WTC11 (cell line): ENCODE measurements at regions not wholly inside any gene's neighbourhood (a gene's known extent, or its start where the extent isn't known, plus 50 kb on each side); places are given as distances from the start of the nearest gene placed in this dataset.

Experiments used
- ATAC-seq: fragments of 200-7000 bp; cut with Tn5 transposase; 2 replicates; pipeline ENCODE4 v1.10.0; 2021; ENCODE audit warnings: mild to moderate bottlenecking, moderate library complexity
- CTCF ChIA-PET: fragments of 300-600 bp; sonication (Branson Sonifier 250); formaldehyde crosslinking; loops from one replicate; lab custom pipeline; 2021; ENCODE audit warnings: antibody characterized with exemption; lab: Charles Lee
- POLR2A ChIA-PET: fragments of 350-600 bp; sonication (Branson Sonifier 250); formaldehyde crosslinking; loops from one replicate; lab custom pipeline; 2021; ENCODE audit warnings: antibody characterized with exemption; lab: Charles Lee
- DNase-seq: peaks from one replicate; pipeline ENCODE4 v3.0.0; 2021; ENCODE audit warnings: low spot score
- H3K27ac Mint-ChIP-seq: 2 replicates; pipeline ENCODE4 v1.8.0; 2021; ENCODE audit warnings: mixed read lengths
- H3K27me3 Mint-ChIP-seq: 2 replicates; pipeline ENCODE4 v1.8.0; 2021; ENCODE audit warnings: low read depth, mild to moderate bottlenecking, moderate library complexity, mixed read lengths
- H3K36me3 Mint-ChIP-seq: 2 replicates; pipeline ENCODE4 v1.8.0; 2021; ENCODE audit warnings: mixed read lengths
- H3K4me1 Mint-ChIP-seq: 2 replicates; pipeline ENCODE4 v1.8.0; 2022; ENCODE audit warnings: mixed read lengths
- H3K4me3 Mint-ChIP-seq: 2 replicates; pipeline ENCODE4 v1.8.0; 2021; ENCODE audit warnings: mild to moderate bottlenecking, moderate library complexity, mixed read lengths
- H3K9me3 Mint-ChIP-seq: 2 replicates; pipeline ENCODE4 v1.8.0; 2021; ENCODE audit warnings: mixed read lengths
- CREM ChIP-seq: sonication (generic); formaldehyde crosslinking; IDR thresholded peaks from 2 replicates; pipeline ENCODE4 v1.8.1; 2022; ENCODE audit warnings: mild to moderate bottlenecking, missing genetic modification reagents, moderate library complexity
- ETV6 ChIP-seq: sonication (generic); formaldehyde crosslinking; IDR thresholded peaks from 2 replicates; pipeline ENCODE4 v1.8.1; 2022; ENCODE audit warnings: mild to moderate bottlenecking, missing genetic modification reagents
- GABPB1 ChIP-seq: sonication (generic); formaldehyde crosslinking; IDR thresholded peaks from 2 replicates; pipeline ENCODE4 v1.8.1; 2023; ENCODE audit warnings: mild to moderate bottlenecking, missing genetic modification reagents
- HMGA2 ChIP-seq: fragments of 250-450 bp; sonication (Bioruptor Pico); IDR thresholded peaks from 2 replicates; pipeline ENCODE4 v1.4.0; 2021; ENCODE audit warnings: mild to moderate bottlenecking, moderate library complexity
- NFYB ChIP-seq: sonication (generic); formaldehyde crosslinking; conservative IDR thresholded peaks from 2 replicates; pipeline ENCODE4 v1.8.0; 2022; ENCODE audit warnings: low read depth, missing genetic modification reagents
- SMAD4 ChIP-seq: sonication (generic); formaldehyde crosslinking; IDR thresholded peaks from 2 replicates; pipeline ENCODE4 v1.8.0; 2022; ENCODE audit warnings: mild to moderate bottlenecking, missing genetic modification reagents
- SOX15 ChIP-seq: fragments of 250-450 bp; sonication (Bioruptor Pico); IDR thresholded peaks from 2 replicates; pipeline ENCODE4 v1.9.0; 2021; ENCODE audit warnings: mild to moderate bottlenecking
- SP1 ChIP-seq: sonication (generic); formaldehyde crosslinking; conservative IDR thresholded peaks from 2 replicates; pipeline ENCODE4 v1.8.1; 2022; ENCODE audit warnings: missing genetic modification reagents
- ZNF219 ChIP-seq: sonication (generic); formaldehyde crosslinking; IDR thresholded peaks from 2 replicates; pipeline ENCODE4 v1.8.0; 2023; ENCODE audit warnings: missing genetic modification reagents, mild to moderate bottlenecking, borderline replicate concordance
- ZNF263 ChIP-seq: sonication (generic); formaldehyde crosslinking; IDR thresholded peaks from 2 replicates; pipeline ENCODE4 v1.8.1; 2022; ENCODE audit warnings: low read depth, mild to moderate bottlenecking, moderate library complexity, missing genetic modification reagents
- ZNF317 ChIP-seq: sonication (generic); formaldehyde crosslinking; IDR thresholded peaks from 2 replicates; pipeline ENCODE4 v1.8.1; 2023; ENCODE audit warnings: low read depth, mild to moderate bottlenecking, moderate library complexity, missing genetic modification reagents, borderline replicate concordance
- TF ChIP-seq, protein P1 (sequence below): fragments of 200-600 bp; IDR thresholded peaks from 2 replicates; pipeline ENCODE4 v1.8.0; 2022; ENCODE audit warnings: antibody characterized with exemption
- TF ChIP-seq, protein P2 (sequence below): fragments of 250-450 bp; sonication (Bioruptor Pico); IDR thresholded peaks from 2 replicates; pipeline ENCODE4 v1.9.0; 2021; ENCODE audit warnings: mild to moderate bottlenecking
- TF ChIP-seq, protein P3 (sequence below): fragments of 250-450 bp; sonication (Bioruptor Pico); IDR thresholded peaks from 2 replicates; pipeline ENCODE4 v2.1.2; 2022; ENCODE audit warnings: mild to moderate bottlenecking, moderate library complexity
- TF ChIP-seq, protein P4 (sequence below): sonication (generic); formaldehyde crosslinking; conservative IDR thresholded peaks from 2 replicates; pipeline ENCODE4 v1.8.1; 2023; ENCODE audit warnings: mild to moderate bottlenecking, low read depth, missing genetic modification reagents, moderate library complexity
- TF ChIP-seq, protein P5 (sequence below): fragments of 250-450 bp; sonication (Bioruptor Pico); conservative IDR thresholded peaks from 2 replicates; pipeline ENCODE4 v1.9.0; 2021; ENCODE audit warnings: mild to moderate bottlenecking
- TF ChIP-seq, protein P6 (sequence below): sonication (generic); formaldehyde crosslinking; IDR thresholded peaks from 2 replicates; pipeline ENCODE4 v1.8.1; 2022; ENCODE audit warnings: missing genetic modification reagents, borderline replicate concordance
- TF ChIP-seq, protein P7 (sequence below): sonication (generic); formaldehyde crosslinking; IDR thresholded peaks from 2 replicates; pipeline ENCODE4 v1.8.1; 2023; ENCODE audit warnings: mild to moderate bottlenecking, moderate library complexity, missing genetic modification reagents

DNA sequence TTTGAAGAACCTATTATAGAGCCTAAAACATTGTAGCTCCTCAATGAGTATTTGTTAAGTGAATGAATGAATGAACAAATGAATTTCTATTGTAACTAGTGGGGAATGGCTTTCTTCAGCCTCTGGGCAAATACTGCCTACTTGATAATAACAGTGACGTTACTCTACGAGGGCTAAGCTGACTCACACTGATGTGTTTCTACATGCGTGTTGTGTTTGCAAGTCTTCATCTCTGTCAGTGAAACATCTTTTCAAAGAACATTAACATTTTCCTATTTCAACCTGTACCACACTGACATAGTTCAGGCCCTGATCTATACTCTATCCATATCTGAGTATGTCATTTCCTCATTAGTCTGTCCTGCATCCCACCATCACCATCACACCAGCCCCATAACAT is 319.9 kb upstream of the ACVR2A start:
- POLR2A ChIA-PET = no interaction called here
- DNase-seq = no peak
- Mint-ChIP-seq H3K4me3 (no peak overlapping the region), H3K27ac (no peak overlapping the region), H3K27me3 (no peaks in the 10 kb centered on the region), H3K4me1 (peaks cover 8% of the 10 kb centered on the region), H3K36me3 (no peaks in the 10 kb centered on the region), H3K9me3 (peaks cover 8% of the 10 kb centered on the region)
- no peak for TF ChIP-seq ZNF317 (CRISPR knock-in tag)
- no peak for TF ChIP-seq ZNF263
- TF ChIP-seq ZNF219 = no peak
- TF ChIP-seq, protein P1, sequence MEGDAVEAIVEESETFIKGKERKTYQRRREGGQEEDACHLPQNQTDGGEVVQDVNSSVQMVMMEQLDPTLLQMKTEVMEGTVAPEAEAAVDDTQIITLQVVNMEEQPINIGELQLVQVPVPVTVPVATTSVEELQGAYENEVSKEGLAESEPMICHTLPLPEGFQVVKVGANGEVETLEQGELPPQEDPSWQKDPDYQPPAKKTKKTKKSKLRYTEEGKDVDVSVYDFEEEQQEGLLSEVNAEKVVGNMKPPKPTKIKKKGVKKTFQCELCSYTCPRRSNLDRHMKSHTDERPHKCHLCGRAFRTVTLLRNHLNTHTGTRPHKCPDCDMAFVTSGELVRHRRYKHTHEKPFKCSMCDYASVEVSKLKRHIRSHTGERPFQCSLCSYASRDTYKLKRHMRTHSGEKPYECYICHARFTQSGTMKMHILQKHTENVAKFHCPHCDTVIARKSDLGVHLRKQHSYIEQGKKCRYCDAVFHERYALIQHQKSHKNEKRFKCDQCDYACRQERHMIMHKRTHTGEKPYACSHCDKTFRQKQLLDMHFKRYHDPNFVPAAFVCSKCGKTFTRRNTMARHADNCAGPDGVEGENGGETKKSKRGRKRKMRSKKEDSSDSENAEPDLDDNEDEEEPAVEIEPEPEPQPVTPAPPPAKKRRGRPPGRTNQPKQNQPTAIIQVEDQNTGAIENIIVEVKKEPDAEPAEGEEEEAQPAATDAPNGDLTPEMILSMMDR = no peak
- TF ChIP-seq, protein P2, sequence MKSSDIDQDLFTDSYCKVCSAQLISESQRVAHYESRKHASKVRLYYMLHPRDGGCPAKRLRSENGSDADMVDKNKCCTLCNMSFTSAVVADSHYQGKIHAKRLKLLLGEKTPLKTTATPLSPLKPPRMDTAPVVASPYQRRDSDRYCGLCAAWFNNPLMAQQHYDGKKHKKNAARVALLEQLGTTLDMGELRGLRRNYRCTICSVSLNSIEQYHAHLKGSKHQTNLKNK (CRISPR knock-in tag) = no peak
- TF ChIP-seq, protein P3, sequence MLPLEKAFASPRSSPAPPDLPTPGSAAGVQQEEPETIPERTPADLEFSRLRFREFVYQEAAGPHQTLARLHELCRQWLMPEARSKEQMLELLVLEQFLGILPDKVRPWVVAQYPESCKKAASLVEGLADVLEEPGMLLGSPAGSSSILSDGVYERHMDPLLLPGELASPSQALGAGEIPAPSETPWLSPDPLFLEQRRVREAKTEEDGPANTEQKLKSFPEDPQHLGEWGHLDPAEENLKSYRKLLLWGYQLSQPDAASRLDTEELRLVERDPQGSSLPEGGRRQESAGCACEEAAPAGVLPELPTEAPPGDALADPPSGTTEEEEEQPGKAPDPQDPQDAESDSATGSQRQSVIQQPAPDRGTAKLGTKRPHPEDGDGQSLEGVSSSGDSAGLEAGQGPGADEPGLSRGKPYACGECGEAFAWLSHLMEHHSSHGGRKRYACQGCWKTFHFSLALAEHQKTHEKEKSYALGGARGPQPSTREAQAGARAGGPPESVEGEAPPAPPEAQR (CRISPR knock-in tag) = no peak
- TF ChIP-seq, protein P4, sequence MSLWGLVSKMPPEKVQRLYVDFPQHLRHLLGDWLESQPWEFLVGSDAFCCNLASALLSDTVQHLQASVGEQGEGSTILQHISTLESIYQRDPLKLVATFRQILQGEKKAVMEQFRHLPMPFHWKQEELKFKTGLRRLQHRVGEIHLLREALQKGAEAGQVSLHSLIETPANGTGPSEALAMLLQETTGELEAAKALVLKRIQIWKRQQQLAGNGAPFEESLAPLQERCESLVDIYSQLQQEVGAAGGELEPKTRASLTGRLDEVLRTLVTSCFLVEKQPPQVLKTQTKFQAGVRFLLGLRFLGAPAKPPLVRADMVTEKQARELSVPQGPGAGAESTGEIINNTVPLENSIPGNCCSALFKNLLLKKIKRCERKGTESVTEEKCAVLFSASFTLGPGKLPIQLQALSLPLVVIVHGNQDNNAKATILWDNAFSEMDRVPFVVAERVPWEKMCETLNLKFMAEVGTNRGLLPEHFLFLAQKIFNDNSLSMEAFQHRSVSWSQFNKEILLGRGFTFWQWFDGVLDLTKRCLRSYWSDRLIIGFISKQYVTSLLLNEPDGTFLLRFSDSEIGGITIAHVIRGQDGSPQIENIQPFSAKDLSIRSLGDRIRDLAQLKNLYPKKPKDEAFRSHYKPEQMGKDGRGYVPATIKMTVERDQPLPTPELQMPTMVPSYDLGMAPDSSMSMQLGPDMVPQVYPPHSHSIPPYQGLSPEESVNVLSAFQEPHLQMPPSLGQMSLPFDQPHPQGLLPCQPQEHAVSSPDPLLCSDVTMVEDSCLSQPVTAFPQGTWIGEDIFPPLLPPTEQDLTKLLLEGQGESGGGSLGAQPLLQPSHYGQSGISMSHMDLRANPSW = no peak
- no peak for TF ChIP-seq GABPB1 (CRISPR knock-in tag)
- TF ChIP-seq, protein P5, sequence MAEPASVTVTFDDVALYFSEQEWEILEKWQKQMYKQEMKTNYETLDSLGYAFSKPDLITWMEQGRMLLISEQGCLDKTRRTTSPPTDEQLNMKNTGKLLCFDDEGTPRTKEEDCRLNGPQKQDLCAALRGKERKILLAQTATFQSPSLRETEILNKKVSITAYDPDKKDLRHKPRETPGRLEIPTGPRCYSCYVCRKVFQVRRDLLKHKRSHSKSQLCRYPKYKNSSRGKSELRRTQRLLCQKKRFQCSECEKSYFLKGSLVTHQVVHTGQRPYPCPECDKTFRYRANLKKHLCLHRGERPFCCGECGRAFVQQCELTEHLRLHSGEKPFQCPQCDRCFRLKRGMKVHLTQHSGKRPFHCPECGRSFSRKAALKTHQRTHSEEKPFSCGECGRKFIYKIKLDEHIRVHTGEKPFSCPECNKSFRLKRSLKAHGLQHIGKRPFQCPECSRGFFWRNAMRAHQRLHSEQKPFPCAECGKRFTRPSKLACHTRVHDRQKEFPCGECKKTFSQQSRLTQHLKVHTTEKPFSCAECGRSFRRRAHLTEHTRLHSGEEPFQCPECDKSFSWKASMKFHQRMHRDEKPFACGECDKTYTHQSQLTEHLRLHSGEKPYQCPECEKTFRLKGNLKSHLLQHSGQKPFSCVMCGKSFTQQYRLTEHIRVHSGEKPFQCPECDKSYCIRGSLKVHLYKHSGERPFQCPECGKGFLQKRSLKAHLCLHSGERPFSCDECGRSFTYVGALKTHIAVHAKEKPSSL (CRISPR knock-in tag) = no peak
- no peak for TF ChIP-seq SP1 (CRISPR knock-in tag)
- TF ChIP-seq ETV6 (CRISPR knock-in tag) = no peak
- no peak for TF ChIP-seq CREM (CRISPR knock-in tag)
- TF ChIP-seq, protein P6, sequence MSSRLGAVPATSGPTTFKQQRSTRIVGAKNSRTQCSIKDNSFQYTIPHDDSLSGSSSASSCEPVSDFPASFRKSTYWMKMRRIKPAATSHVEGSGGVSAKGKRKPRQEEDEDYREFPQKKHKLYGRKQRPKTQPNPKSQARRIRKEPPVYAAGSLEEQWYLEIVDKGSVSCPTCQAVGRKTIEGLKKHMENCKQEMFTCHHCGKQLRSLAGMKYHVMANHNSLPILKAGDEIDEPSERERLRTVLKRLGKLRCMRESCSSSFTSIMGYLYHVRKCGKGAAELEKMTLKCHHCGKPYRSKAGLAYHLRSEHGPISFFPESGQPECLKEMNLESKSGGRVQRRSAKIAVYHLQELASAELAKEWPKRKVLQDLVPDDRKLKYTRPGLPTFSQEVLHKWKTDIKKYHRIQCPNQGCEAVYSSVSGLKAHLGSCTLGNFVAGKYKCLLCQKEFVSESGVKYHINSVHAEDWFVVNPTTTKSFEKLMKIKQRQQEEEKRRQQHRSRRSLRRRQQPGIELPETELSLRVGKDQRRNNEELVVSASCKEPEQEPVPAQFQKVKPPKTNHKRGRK = no peak
- no peak for TF ChIP-seq SMAD4
- no peak for TF ChIP-seq NFYB (CRISPR knock-in tag)
- TF ChIP-seq, protein P7, sequence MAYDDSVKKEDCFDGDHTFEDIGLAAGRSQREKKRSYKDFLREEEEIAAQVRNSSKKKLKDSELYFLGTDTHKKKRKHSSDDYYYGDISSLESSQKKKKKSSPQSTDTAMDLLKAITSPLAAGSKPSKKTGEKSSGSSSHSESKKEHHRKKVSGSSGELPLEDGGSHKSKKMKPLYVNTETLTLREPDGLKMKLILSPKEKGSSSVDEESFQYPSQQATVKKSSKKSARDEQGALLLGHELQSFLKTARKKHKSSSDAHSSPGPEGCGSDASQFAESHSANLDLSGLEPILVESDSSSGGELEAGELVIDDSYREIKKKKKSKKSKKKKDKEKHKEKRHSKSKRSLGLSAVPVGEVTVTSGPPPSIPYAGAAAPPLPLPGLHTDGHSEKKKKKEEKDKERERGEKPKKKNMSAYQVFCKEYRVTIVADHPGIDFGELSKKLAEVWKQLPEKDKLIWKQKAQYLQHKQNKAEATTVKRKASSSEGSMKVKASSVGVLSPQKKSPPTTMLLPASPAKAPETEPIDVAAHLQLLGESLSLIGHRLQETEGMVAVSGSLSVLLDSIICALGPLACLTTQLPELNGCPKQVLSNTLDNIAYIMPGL (CRISPR knock-in tag) = no peak
- TF ChIP-seq SOX15 = no peak
- no peak for TF ChIP-seq HMGA2 (CRISPR knock-in tag)
- ATAC-seq = no peak
- CTCF ChIA-PET = no interaction called here
